ENCODE measurements at regions not wholly inside any gene's neighbourhood (a gene's known extent, or its start where the extent isn't known, plus 50 kb on each side); places are given as distances from the start of the nearest gene placed in this dataset.

- no peaks in the 10 kb centered on the region for H3K9me3 ChIP-seq (ENCODE audit: control insufficient read depth, insufficient read depth, low read length)
- no peak overlapping the region for H3K4me3 ChIP-seq (ENCODE audit: low read depth, low read length)
- no peak overlapping the region for H3K9ac ChIP-seq (ENCODE audit: low read depth, low read length)
- H3K4me1 ChIP-seq (ENCODE audit: control insufficient read depth, insufficient read depth, low read length), result no peaks in the 10 kb centered on the region
- no peaks in the 10 kb centered on the region for H3K36me3 ChIP-seq (ENCODE audit: control insufficient read depth, insufficient read depth, low read length)
- no peaks in the 10 kb centered on the region for H3K27me3 ChIP-seq (ENCODE audit: control insufficient read depth, insufficient read depth, low read length)
These were observed 273.0 kb downstream of the GLUD2 start for GRCh38 chrX:121320441-121320840.

GRCh38 chrX:121322159-121322558 lies 274.7 kb downstream of the GLUD2 start:
- no peaks in the 10 kb centered on the region for H3K36me3 ChIP-seq (ENCODE audit: control insufficient read depth, insufficient read depth, low read length)
- H3K9ac ChIP-seq (ENCODE audit: low read depth, low read length), result no peak overlapping the region
- H3K4me1 ChIP-seq (ENCODE audit: control insufficient read depth, insufficient read depth, low read length), result no peaks in the 10 kb centered on the region
- H3K4me3 ChIP-seq (ENCODE audit: low read depth, low read length), result no peak overlapping the region
- no peaks in the 10 kb centered on the region for H3K9me3 ChIP-seq (ENCODE audit: control insufficient read depth, insufficient read depth, low read length)
- no peaks in the 10 kb centered on the region for H3K27me3 ChIP-seq (ENCODE audit: control insufficient read depth, insufficient read depth, low read length)

GRCh38 chrX:121323337-121323736 lies 275.9 kb downstream of the GLUD2 start:
- no peak overlapping the region for H3K4me3 ChIP-seq (ENCODE audit: low read depth, low read length)
- H3K36me3 ChIP-seq (ENCODE audit: control insufficient read depth, insufficient read depth, low read length), result no peaks in the 10 kb centered on the region
- H3K9ac ChIP-seq (ENCODE audit: low read depth, low read length), result no peak overlapping the region
- no peaks in the 10 kb centered on the region for H3K4me1 ChIP-seq (ENCODE audit: control insufficient read depth, insufficient read depth, low read length)
- no peaks in the 10 kb centered on the region for H3K9me3 ChIP-seq (ENCODE audit: control insufficient read depth, insufficient read depth, low read length)
- H3K27me3 ChIP-seq (ENCODE audit: control insufficient read depth, insufficient read depth, low read length), result no peaks in the 10 kb centered on the region

- Histone ChIP-seq H3K4me3 (ENCODE audit: low read depth, low read length) (no peak overlapping the region), H3K9ac (ENCODE audit: low read depth, low read length) (no peak overlapping the region), H3K27me3 (ENCODE audit: control insufficient read depth, insufficient read depth, low read length) (no peaks in the 10 kb centered on the region), H3K9me3 (ENCODE audit: control insufficient read depth, insufficient read depth, low read length) (no peaks in the 10 kb centered on the region), H3K36me3 (ENCODE audit: control insufficient read depth, insufficient read depth, low read length) (no peaks in the 10 kb centered on the region), H3K4me1 (ENCODE audit: control insufficient read depth, insufficient read depth, low read length) (no peaks in the 10 kb centered on the region)
These were observed 286.5 kb downstream of the GLUD2 start for GRCh38 chrX:121333942-121334341.

GRCh38 chrX:121336831-121337421 lies 289.5 kb downstream of the GLUD2 start:
- Histone ChIP-seq H3K4me1 (ENCODE audit: control insufficient read depth, insufficient read depth, low read length) (no peaks in the 10 kb centered on the region), H3K9ac (ENCODE audit: low read depth, low read length) (no peak overlapping the region), H3K4me3 (ENCODE audit: low read depth, low read length) (no peak overlapping the region), H3K9me3 (ENCODE audit: control insufficient read depth, insufficient read depth, low read length) (no peaks in the 10 kb centered on the region), H3K27me3 (ENCODE audit: control insufficient read depth, insufficient read depth, low read length) (peaks cover 2% of the 10 kb centered on the region), H3K36me3 (ENCODE audit: control insufficient read depth, insufficient read depth, low read length) (no peaks in the 10 kb centered on the region)

- Histone ChIP-seq H3K9me3 (ENCODE audit: control insufficient read depth, insufficient read depth, low read length) (no peaks in the 10 kb centered on the region), H3K27me3 (ENCODE audit: control insufficient read depth, insufficient read depth, low read length) (peaks cover 2% of the 10 kb centered on the region), H3K36me3 (ENCODE audit: control insufficient read depth, insufficient read depth, low read length) (no peaks in the 10 kb centered on the region), H3K4me1 (ENCODE audit: control insufficient read depth, insufficient read depth, low read length) (no peaks in the 10 kb centered on the region), H3K4me3 (ENCODE audit: low read depth, low read length) (no peak overlapping the region), H3K9ac (ENCODE audit: low read depth, low read length) (no peak overlapping the region)
These were observed 290.4 kb downstream of the GLUD2 start for GRCh38 chrX:121337816-121338215.

- peaks cover 4% of the 10 kb centered on the region for H3K4me1 ChIP-seq (ENCODE audit: control insufficient read depth, insufficient read depth, low read length)
- no peaks in the 10 kb centered on the region for H3K9me3 ChIP-seq (ENCODE audit: control insufficient read depth, insufficient read depth, low read length)
- no peak overlapping the region for H3K4me3 ChIP-seq (ENCODE audit: low read depth, low read length)
- H3K27me3 ChIP-seq (ENCODE audit: control insufficient read depth, insufficient read depth, low read length), result no peaks in the 10 kb centered on the region
- no peak overlapping the region for H3K9ac ChIP-seq (ENCODE audit: low read depth, low read length)
- H3K36me3 ChIP-seq (ENCODE audit: control insufficient read depth, insufficient read depth, low read length), result no peaks in the 10 kb centered on the region
These were observed 301.9 kb downstream of the GLUD2 start for GRCh38 chrX:121349263-121349662.

- Histone ChIP-seq H3K27me3 (ENCODE audit: control insufficient read depth, insufficient read depth, low read length) (no peaks in the 10 kb centered on the region), H3K4me3 (ENCODE audit: low read depth, low read length) (no peak overlapping the region), H3K9ac (ENCODE audit: low read depth, low read length) (no peak overlapping the region), H3K36me3 (ENCODE audit: control insufficient read depth, insufficient read depth, low read length) (no peaks in the 10 kb centered on the region), H3K9me3 (ENCODE audit: control insufficient read depth, insufficient read depth, low read length) (no peaks in the 10 kb centered on the region), H3K4me1 (ENCODE audit: control insufficient read depth, insufficient read depth, low read length) (no peaks in the 10 kb centered on the region)
These were observed 308.9 kb downstream of the GLUD2 start for GRCh38 chrX:121356139-121356849.

- Histone ChIP-seq H3K9ac (ENCODE audit: low read depth, low read length) (no peak overlapping the region), H3K4me1 (ENCODE audit: control insufficient read depth, insufficient read depth, low read length) (no peaks in the 10 kb centered on the region), H3K9me3 (ENCODE audit: control insufficient read depth, insufficient read depth, low read length) (no peaks in the 10 kb centered on the region), H3K27me3 (ENCODE audit: control insufficient read depth, insufficient read depth, low read length) (no peaks in the 10 kb centered on the region), H3K4me3 (ENCODE audit: low read depth, low read length) (no peak overlapping the region), H3K36me3 (ENCODE audit: control insufficient read depth, insufficient read depth, low read length) (no peaks in the 10 kb centered on the region)
These were observed 309.4 kb downstream of the GLUD2 start for GRCh38 chrX:121356850-121357171.

- Histone ChIP-seq H3K36me3 (ENCODE audit: control insufficient read depth, insufficient read depth, low read length) (no peaks in the 10 kb centered on the region), H3K9ac (ENCODE audit: low read depth, low read length) (no peak overlapping the region), H3K4me1 (ENCODE audit: control insufficient read depth, insufficient read depth, low read length) (no peaks in the 10 kb centered on the region), H3K9me3 (ENCODE audit: control insufficient read depth, insufficient read depth, low read length) (no peaks in the 10 kb centered on the region), H3K27me3 (ENCODE audit: control insufficient read depth, insufficient read depth, low read length) (no peaks in the 10 kb centered on the region), H3K4me3 (ENCODE audit: low read depth, low read length) (no peak overlapping the region)
These were observed 312.9 kb downstream of the GLUD2 start for GRCh38 chrX:121360280-121360679.

- Histone ChIP-seq H3K4me1 (ENCODE audit: control insufficient read depth, insufficient read depth, low read length) (no peaks in the 10 kb centered on the region), H3K9ac (ENCODE audit: low read depth, low read length) (no peak overlapping the region), H3K36me3 (ENCODE audit: control insufficient read depth, insufficient read depth, low read length) (no peaks in the 10 kb centered on the region), H3K9me3 (ENCODE audit: control insufficient read depth, insufficient read depth, low read length) (no peaks in the 10 kb centered on the region), H3K27me3 (ENCODE audit: control insufficient read depth, insufficient read depth, low read length) (no peaks in the 10 kb centered on the region), H3K4me3 (ENCODE audit: low read depth, low read length) (no peak overlapping the region)
These were observed 318.3 kb downstream of the GLUD2 start for GRCh38 chrX:121365572-121366161.

GRCh38 chrX:121374471-121374870 lies 327.1 kb downstream of the GLUD2 start:
- Histone ChIP-seq H3K36me3 (ENCODE audit: control insufficient read depth, insufficient read depth, low read length) (no peaks in the 10 kb centered on the region), H3K4me1 (ENCODE audit: control insufficient read depth, insufficient read depth, low read length) (no peaks in the 10 kb centered on the region), H3K4me3 (ENCODE audit: low read depth, low read length) (no peak overlapping the region), H3K27me3 (ENCODE audit: control insufficient read depth, insufficient read depth, low read length) (no peaks in the 10 kb centered on the region), H3K9ac (ENCODE audit: low read depth, low read length) (no peak overlapping the region), H3K9me3 (ENCODE audit: control insufficient read depth, insufficient read depth, low read length) (no peaks in the 10 kb centered on the region)
